ENCODE measurements at regions not wholly inside any gene's neighbourhood (a gene's known extent, or its start where the extent isn't known, plus 50 kb on each side); places are given as distances from the start of the nearest gene placed in this dataset.

DNA sequence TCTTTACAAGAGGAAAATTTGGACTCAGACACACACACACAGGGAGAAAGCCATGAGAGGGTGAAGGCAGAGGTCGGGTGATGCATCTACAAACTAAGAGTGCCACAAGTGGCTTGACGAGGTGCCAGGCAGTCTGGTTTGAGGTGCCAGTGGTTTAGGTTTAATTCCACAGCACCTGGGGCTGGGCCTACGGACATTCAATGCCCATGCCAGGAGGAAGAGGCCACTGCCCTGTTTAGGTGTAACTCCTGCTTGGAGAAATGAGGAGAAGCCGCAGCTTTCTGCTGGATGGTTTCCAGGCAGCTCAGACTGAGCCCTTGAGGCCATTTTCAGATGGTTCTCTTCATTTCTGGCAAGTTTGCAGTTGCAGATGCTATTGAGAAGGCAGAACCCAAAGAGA is 83.6 kb downstream of the HTR5A start:
- Histone ChIP-seq H4K20me1 (ENCODE audit: insufficient read depth) (no peaks in the 10 kb centered on the region), H3K36me3 (ENCODE audit: control insufficient read depth in 1 of 2, insufficient read depth in 2 of 2, low read length in 2 of 2) (no peaks in the 10 kb centered on the region), H3K79me2 (ENCODE audit: insufficient read depth, low read length) (no peaks in the 10 kb centered on the region), H3K4me1 (ENCODE audit: control insufficient read depth in 1 of 2, insufficient read depth in 2 of 2, low read length in 2 of 2) (no peaks in the 10 kb centered on the region), H2AFZ (ENCODE audit: low read depth, low read length, poor library complexity, severe bottlenecking) (no peak overlapping the region), H3K9me3 (ENCODE audit: control insufficient read depth in 1 of 2, insufficient read depth in 1 of 2, low read depth in 1 of 2, low read length in 2 of 2) (0 out of 4 replicates have a peak, but pooled peaks cover 0 to 2% of the 10 kb centered on the region in 2 experiments), H3K9me2 (ENCODE audit: insufficient read depth) (no peaks in the 10 kb centered on the region), H3K27me3 (ENCODE audit: insufficient read depth, low read length) (peaks cover 14% of the 10 kb centered on the region; the same call in 1 of the 2 replicates), H3K27ac (ENCODE audit: low read depth, low read length) (no peak overlapping the region), H3K9ac (ENCODE audit: low read length) (no peak overlapping the region), H3K4me2 (ENCODE audit: low read length) (no peak overlapping the region), H3K4me3 (replicated peaks in 1 of 2; ENCODE audit: low read depth in 1 of 2, low read length in 2 of 2) (no peak overlapping the region)
- ChIA-PET POLR2A (no interaction called here), CTCF (no interaction called here), RAD21 (ENCODE audit: low non-redundant PET in 1 of 2, low total read pairs in 2 of 2, uncharacterized antibody in 2 of 2, unreplicated experiment in 2 of 2) (no interaction called here)
- BruUV-seq (replicated peaks): no TSS peak
- no peak for TF ChIP-seq RAD21 (IDR thresholded peaks at IDR 0.05; ENCODE audit: low read depth)
- TF ChIP-seq YY1 (IDR thresholded peaks at IDR 0.05; ENCODE audit: extremely low read depth, insufficient replicate concordance, low read depth, low read length): no peak
- TF ChIP-seq SIN3A (IDR thresholded peaks at IDR 0.05; ENCODE audit: low read depth): no peak
- TF ChIP-seq SRF (IDR thresholded peaks at IDR 0.05; ENCODE audit: low read depth): no peak
- TF ChIP-seq, protein P1, sequence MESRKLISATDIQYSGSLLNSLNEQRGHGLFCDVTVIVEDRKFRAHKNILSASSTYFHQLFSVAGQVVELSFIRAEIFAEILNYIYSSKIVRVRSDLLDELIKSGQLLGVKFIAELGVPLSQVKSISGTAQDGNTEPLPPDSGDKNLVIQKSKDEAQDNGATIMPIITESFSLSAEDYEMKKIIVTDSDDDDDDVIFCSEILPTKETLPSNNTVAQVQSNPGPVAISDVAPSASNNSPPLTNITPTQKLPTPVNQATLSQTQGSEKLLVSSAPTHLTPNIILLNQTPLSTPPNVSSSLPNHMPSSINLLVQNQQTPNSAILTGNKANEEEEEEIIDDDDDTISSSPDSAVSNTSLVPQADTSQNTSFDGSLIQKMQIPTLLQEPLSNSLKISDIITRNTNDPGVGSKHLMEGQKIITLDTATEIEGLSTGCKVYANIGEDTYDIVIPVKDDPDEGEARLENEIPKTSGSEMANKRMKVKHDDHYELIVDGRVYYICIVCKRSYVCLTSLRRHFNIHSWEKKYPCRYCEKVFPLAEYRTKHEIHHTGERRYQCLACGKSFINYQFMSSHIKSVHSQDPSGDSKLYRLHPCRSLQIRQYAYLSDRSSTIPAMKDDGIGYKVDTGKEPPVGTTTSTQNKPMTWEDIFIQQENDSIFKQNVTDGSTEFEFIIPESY (IDR thresholded peaks at IDR 0.05; ENCODE audit: extremely low read depth, insufficient replicate concordance, low read length): no peak
- no peak for TF ChIP-seq FOSL1 (IDR thresholded peaks at IDR 0.05; ENCODE audit: low read depth)
- TF ChIP-seq CEBPB (IDR thresholded peaks at IDR 0.05; ENCODE audit: low read depth): no peak
- no peak for TF ChIP-seq EGR1 (IDR thresholded peaks at IDR 0.05; ENCODE audit: low read depth)
- DNase-seq (ENCODE audit: low read depth, low spot score) (no peak), ATAC-seq (no peak)
- intact Hi-C loops (cut with micrococcal nuclease): no loop called here

DNA sequence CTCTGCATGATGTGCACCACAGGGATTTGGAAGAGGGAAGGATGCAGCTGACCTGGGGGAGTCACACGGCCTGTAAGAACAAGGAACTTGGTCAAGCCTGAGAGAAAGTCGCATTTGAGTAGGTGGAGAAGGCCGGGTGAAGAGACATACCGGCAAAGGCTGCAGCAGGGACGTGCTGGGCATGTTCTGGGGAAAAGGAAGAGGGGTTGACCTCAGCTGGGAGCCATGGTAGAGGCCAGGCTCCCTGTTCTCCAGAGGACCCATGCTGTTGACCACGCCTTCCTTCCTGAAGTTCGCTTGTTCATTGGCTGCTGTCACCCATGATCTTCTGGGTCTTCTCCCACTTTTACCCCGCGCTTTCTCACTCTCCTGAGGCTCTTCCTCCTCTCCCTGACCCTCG is 84.5 kb downstream of the HTR5A start:
- RAD21 ChIA-PET (ENCODE audit: low non-redundant PET in 1 of 2, low total read pairs in 2 of 2, uncharacterized antibody in 2 of 2, unreplicated experiment in 2 of 2): no interaction called here
- CTCF ChIA-PET: no interaction called here
- no peak for DNase-seq (ENCODE audit: low read depth, low spot score)
- BruUV-seq (replicated peaks): no TSS peak
- H3K9ac ChIP-seq (ENCODE audit: low read length): no peak overlapping the region
- H3K4me2 ChIP-seq (ENCODE audit: low read length): no peak overlapping the region
- H2AFZ ChIP-seq (ENCODE audit: low read depth, low read length, poor library complexity, severe bottlenecking): no peak overlapping the region
- H3K9me2 ChIP-seq (ENCODE audit: insufficient read depth): no peaks in the 10 kb centered on the region
- TF ChIP-seq, protein P2, sequence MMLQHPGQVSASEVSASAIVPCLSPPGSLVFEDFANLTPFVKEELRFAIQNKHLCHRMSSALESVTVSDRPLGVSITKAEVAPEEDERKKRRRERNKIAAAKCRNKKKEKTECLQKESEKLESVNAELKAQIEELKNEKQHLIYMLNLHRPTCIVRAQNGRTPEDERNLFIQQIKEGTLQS (IDR thresholded peaks at IDR 0.05): no peak
- TF ChIP-seq POLR2A (IDR thresholded peaks at IDR 0.05; ENCODE audit: borderline replicate concordance, extremely low read depth, insufficient read depth, insufficient read length) (no peak), ZNF274 (IDR thresholded peaks at IDR 0.05; ENCODE audit: low read depth, low read length) (no peak)
- TF ChIP-seq, protein P3, sequence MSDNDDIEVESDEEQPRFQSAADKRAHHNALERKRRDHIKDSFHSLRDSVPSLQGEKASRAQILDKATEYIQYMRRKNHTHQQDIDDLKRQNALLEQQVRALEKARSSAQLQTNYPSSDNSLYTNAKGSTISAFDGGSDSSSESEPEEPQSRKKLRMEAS (IDR thresholded peaks at IDR 0.05): no peak
- TF ChIP-seq, protein P4, sequence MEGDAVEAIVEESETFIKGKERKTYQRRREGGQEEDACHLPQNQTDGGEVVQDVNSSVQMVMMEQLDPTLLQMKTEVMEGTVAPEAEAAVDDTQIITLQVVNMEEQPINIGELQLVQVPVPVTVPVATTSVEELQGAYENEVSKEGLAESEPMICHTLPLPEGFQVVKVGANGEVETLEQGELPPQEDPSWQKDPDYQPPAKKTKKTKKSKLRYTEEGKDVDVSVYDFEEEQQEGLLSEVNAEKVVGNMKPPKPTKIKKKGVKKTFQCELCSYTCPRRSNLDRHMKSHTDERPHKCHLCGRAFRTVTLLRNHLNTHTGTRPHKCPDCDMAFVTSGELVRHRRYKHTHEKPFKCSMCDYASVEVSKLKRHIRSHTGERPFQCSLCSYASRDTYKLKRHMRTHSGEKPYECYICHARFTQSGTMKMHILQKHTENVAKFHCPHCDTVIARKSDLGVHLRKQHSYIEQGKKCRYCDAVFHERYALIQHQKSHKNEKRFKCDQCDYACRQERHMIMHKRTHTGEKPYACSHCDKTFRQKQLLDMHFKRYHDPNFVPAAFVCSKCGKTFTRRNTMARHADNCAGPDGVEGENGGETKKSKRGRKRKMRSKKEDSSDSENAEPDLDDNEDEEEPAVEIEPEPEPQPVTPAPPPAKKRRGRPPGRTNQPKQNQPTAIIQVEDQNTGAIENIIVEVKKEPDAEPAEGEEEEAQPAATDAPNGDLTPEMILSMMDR (IDR thresholded peaks at IDR 0.05 in 2 of 3, conservative IDR thresholded peaks at IDR 0.05 in 1 of 3; ENCODE audit: borderline replicate concordance in 1 of 3, insufficient read depth in 1 of 3, low read depth in 2 of 3, low read length in 2 of 3): no peak
- H3K27ac ChIP-seq (ENCODE audit: low read depth, low read length): no peak overlapping the region
- POLR2A ChIA-PET: no interaction called here
- no peaks in the 10 kb centered on the region for H3K4me1 ChIP-seq (ENCODE audit: control insufficient read depth in 1 of 2, insufficient read depth in 2 of 2, low read length in 2 of 2)
- intact Hi-C loops (cut with micrococcal nuclease): no loop called here
- peaks cover 14% of the 10 kb centered on the region; the same call in 1 of the 2 replicates for H3K27me3 ChIP-seq (ENCODE audit: insufficient read depth, low read length)
- H3K36me3 ChIP-seq (ENCODE audit: control insufficient read depth in 1 of 2, insufficient read depth in 2 of 2, low read length in 2 of 2): no peaks in the 10 kb centered on the region
- H3K4me3 ChIP-seq (replicated peaks in 1 of 2; ENCODE audit: low read depth in 1 of 2, low read length in 2 of 2): no peak overlapping the region
- no peaks in the 10 kb centered on the region for H4K20me1 ChIP-seq (ENCODE audit: insufficient read depth)
- H3K9me3 ChIP-seq (ENCODE audit: control insufficient read depth in 1 of 2, insufficient read depth in 1 of 2, low read depth in 1 of 2, low read length in 2 of 2): 0 out of 4 replicates have a peak, but pooled peaks cover 0 to 2% of the 10 kb centered on the region in 2 experiments
- H3K79me2 ChIP-seq (ENCODE audit: insufficient read depth, low read length): no peaks in the 10 kb centered on the region
- no peak for ATAC-seq
